ENCODE measurements at regions not wholly inside any gene's neighbourhood (a gene's known extent, or its start where the extent isn't known, plus 50 kb on each side); places are given as distances from the start of the nearest gene placed in this dataset.
"Not testable (repeated sequence)": the region's sequence is repeated elsewhere in the genome, so short reads cannot be mapped to it uniquely, and the experiment has no call there.

- no peak for DNase-seq (ENCODE audit: low spot score)
These were observed 278.8 kb downstream of the AMY1C start for GRCh38 chr1:104028416-104029035.

- no peak for DNase-seq (ENCODE audit: low spot score)
These were observed 279.8 kb downstream of the AMY1C start for GRCh38 chr1:104029456-104029970.

GRCh38 chr1:104056786-104057185 lies 307.1 kb downstream of the AMY1C start:
- no peak for DNase-seq (ENCODE audit: low spot score)

- not testable (repeated sequence) for DNase-seq (ENCODE audit: low spot score)
These were observed 307.7 kb downstream of the AMY1C start for GRCh38 chr1:104057219-104057898.

GRCh38 chr1:104061637-104062036 lies 311.9 kb downstream of the AMY1C start:
- DNase-seq (ENCODE audit: low spot score) = not testable (repeated sequence)

- no peak for DNase-seq (ENCODE audit: low spot score)
These were observed 314.7 kb downstream of the AMY1C start for GRCh38 chr1:104064399-104064798.

- DNase-seq (ENCODE audit: low spot score) = no peak
These were observed 323.2 kb downstream of the AMY1C start for GRCh38 chr1:104072915-104073371.

GRCh38 chr1:104073463-104073902 lies 323.8 kb downstream of the AMY1C start:
- DNase-seq (ENCODE audit: low spot score) = no peak

GRCh38 chr1:104082221-104082620 lies 332.5 kb downstream of the AMY1C start:
- DNase-seq (ENCODE audit: low spot score) = no peak

- no peak for DNase-seq (ENCODE audit: low spot score)
These were observed 334.7 kb downstream of the AMY1C start for GRCh38 chr1:104084380-104084779.

- DNase-seq (ENCODE audit: low spot score) = no peak
These were observed 343.0 kb downstream of the AMY1C start for GRCh38 chr1:104092698-104093097.

GRCh38 chr1:104098837-104099236 lies 349.1 kb downstream of the AMY1C start:
- no peak for DNase-seq (ENCODE audit: low spot score)

GRCh38 chr1:104100115-104100514 lies 350.4 kb downstream of the AMY1C start:
- no peak for DNase-seq (ENCODE audit: low spot score)

GRCh38 chr1:104105465-104105864 lies 355.8 kb downstream of the AMY1C start:
- no peak for DNase-seq (ENCODE audit: low spot score)

- DNase-seq (ENCODE audit: low spot score) = no peak
These were observed 370.8 kb downstream of the AMY1C start for GRCh38 chr1:104120525-104120924.

GRCh38 chr1:104121271-104121670 lies 371.6 kb downstream of the AMY1C start:
- DNase-seq (ENCODE audit: low spot score) = no peak

GRCh38 chr1:104125266-104125665 lies 375.6 kb downstream of the AMY1C start:
- DNase-seq (ENCODE audit: low spot score) = no peak

- no peak for DNase-seq (ENCODE audit: low spot score)
These were observed 376.3 kb downstream of the AMY1C start for GRCh38 chr1:104125970-104126369.

GRCh38 chr1:104132382-104132973 lies 382.8 kb downstream of the AMY1C start:
- DNase-seq (ENCODE audit: low spot score) = no peak

- DNase-seq (ENCODE audit: low spot score) = not testable (repeated sequence)
These were observed 385.3 kb downstream of the AMY1C start for GRCh38 chr1:104135036-104135435.

- no peak for DNase-seq (ENCODE audit: low spot score)
These were observed 386.9 kb downstream of the AMY1C start for GRCh38 chr1:104136621-104137020.

GRCh38 chr1:104156738-104157137 lies 407.0 kb downstream of the AMY1C start:
- DNase-seq (ENCODE audit: low spot score) = no peak

- no peak for DNase-seq (ENCODE audit: low spot score)
These were observed 414.3 kb downstream of the AMY1C start for GRCh38 chr1:104163912-104164476.

Data from GM03348 (cell line).